ENCODE measurements at regions not wholly inside any gene's neighbourhood (a gene's known extent, or its start where the extent isn't known, plus 50 kb on each side); places are given as distances from the start of the nearest gene placed in this dataset.

GRCh38 chr6:97850458-97851212 is 567.6 kb upstream of the MMS22L start:
- DNase-seq, result no peak
- no peak overlapping the region for H3K27ac ChIP-seq (ENCODE audit: low read length in 2 of 2)
- intact Hi-C loops (cut with micrococcal nuclease), result no loop called here

GRCh38 chr6:97863697-97864096 is 580.7 kb upstream of the MMS22L start:
- H3K4me1 Mint-ChIP-seq, result no peaks in the 10 kb centered on the region
- no peak overlapping the region for H3K27ac Mint-ChIP-seq
- Histone ChIP-seq H3K79me2 (ENCODE audit: control insufficient read depth, insufficient read depth, low read length) (no peaks in the 10 kb centered on the region), H3K4me2 (replicated peaks; ENCODE audit: low read depth, low read length, poor library complexity, severe bottlenecking) (no peak overlapping the region), H3K9me3 (ENCODE audit: control extremely low read depth in 1 of 3, control insufficient read depth in 2 of 3, insufficient read depth in 1 of 3, low read length in 2 of 3) (no peaks in the 10 kb centered on the region), H3K27ac (ENCODE audit: low read length in 2 of 2) (no peak overlapping the region), H4K20me1 (ENCODE audit: control insufficient read depth, insufficient read depth, low read length, poor library complexity, severe bottlenecking) (no peaks in the 10 kb centered on the region), H3K9ac (ENCODE audit: low read length) (no peak overlapping the region), H3K4me3 (ENCODE audit: control extremely low read depth in 1 of 5, extremely low read depth in 1 of 5, insufficient read depth in 1 of 5, low read depth in 2 of 5, low read length in 4 of 5) (no peak overlapping the region), H3K36me3 (replicated peaks in 1 of 2; ENCODE audit: control extremely low read depth in 1 of 2, control insufficient read depth in 1 of 2, extremely low read depth in 1 of 2, insufficient read depth in 2 of 2, low read length in 1 of 2) (no peaks in the 10 kb centered on the region), H3K4me1 (ENCODE audit: control insufficient read depth in 2 of 2, insufficient read depth in 2 of 2, low read length in 2 of 2) (no peaks in the 10 kb centered on the region), H2AFZ (ENCODE audit: insufficient read depth, low read depth, low read length, poor library complexity, severe bottlenecking) (no peak overlapping the region), H3K27me3 (replicated peaks in 1 of 4; ENCODE audit: control extremely low read depth in 1 of 4, control insufficient read depth in 3 of 4, insufficient read depth in 4 of 4, low read length in 3 of 4) (no peaks in the 10 kb centered on the region)
- no peak for TF ChIP-seq EZH2 (IDR thresholded peaks at IDR 0.05; ENCODE audit: borderline replicate concordance, insufficient read depth, low read depth, low read length, poor library complexity, severe bottlenecking)
- TF ChIP-seq CTCF (IDR thresholded peaks at IDR 0.05), result no peak
- H3K9me3 Mint-ChIP-seq (ENCODE audit: insufficient read depth), result no peaks in the 10 kb centered on the region
- intact Hi-C loops (cut with micrococcal nuclease), result no loop called here
- CTCF ChIA-PET, result no interaction called here
- no peak overlapping the region for H3K4me3 Mint-ChIP-seq
- POLR2A ChIA-PET, result no interaction called here
- no peaks in the 10 kb centered on the region for H3K27me3 Mint-ChIP-seq
- ATAC-seq (ENCODE audit: low read depth) (no peak), DNase-seq (no peak)

More at GRCh38 chr6:97850458-97851212, 567.6 kb upstream of the MMS22L start:
- no peak overlapping the region for H3K4me3 ChIP-seq (ENCODE audit: control extremely low read depth in 1 of 5, extremely low read depth in 1 of 5, insufficient read depth in 1 of 5, low read depth in 2 of 5, low read length in 4 of 5)
- H3K4me3 Mint-ChIP-seq, result no peak overlapping the region
- no peaks in the 10 kb centered on the region for H3K27me3 ChIP-seq (replicated peaks in 1 of 4; ENCODE audit: control extremely low read depth in 1 of 4, control insufficient read depth in 3 of 4, insufficient read depth in 4 of 4, low read length in 3 of 4)
- H4K20me1 ChIP-seq (ENCODE audit: control insufficient read depth, insufficient read depth, low read length, poor library complexity, severe bottlenecking), result no peaks in the 10 kb centered on the region
- no peaks in the 10 kb centered on the region for H3K4me1 Mint-ChIP-seq
- no peak overlapping the region for H3K4me2 ChIP-seq (replicated peaks; ENCODE audit: low read depth, low read length, poor library complexity, severe bottlenecking)
- H3K9me3 ChIP-seq (ENCODE audit: control extremely low read depth in 1 of 3, control insufficient read depth in 2 of 3, insufficient read depth in 1 of 3, low read length in 2 of 3), result no peaks in the 10 kb centered on the region
- no peaks in the 10 kb centered on the region for H3K9me3 Mint-ChIP-seq (ENCODE audit: insufficient read depth)
- ChIA-PET CTCF (no interaction called here), POLR2A (no interaction called here)
- no peak for TF ChIP-seq CTCF (IDR thresholded peaks at IDR 0.05)
- TF ChIP-seq EZH2 (IDR thresholded peaks at IDR 0.05; ENCODE audit: borderline replicate concordance, insufficient read depth, low read depth, low read length, poor library complexity, severe bottlenecking), result no peak
- no peak overlapping the region for H2AFZ ChIP-seq (ENCODE audit: insufficient read depth, low read depth, low read length, poor library complexity, severe bottlenecking)
- no peaks in the 10 kb centered on the region for H3K4me1 ChIP-seq (ENCODE audit: control insufficient read depth in 2 of 2, insufficient read depth in 2 of 2, low read length in 2 of 2)
- no peaks in the 10 kb centered on the region for H3K79me2 ChIP-seq (ENCODE audit: control insufficient read depth, insufficient read depth, low read length)
- WGBS (ENCODE audit: insufficient coverage), result 50% methylated on average over 2 of the region's 5 CpGs
- H3K9ac ChIP-seq (ENCODE audit: low read length), result no peak overlapping the region
- no peak overlapping the region for H3K27ac Mint-ChIP-seq
- H3K36me3 ChIP-seq (replicated peaks in 1 of 2; ENCODE audit: control extremely low read depth in 1 of 2, control insufficient read depth in 1 of 2, extremely low read depth in 1 of 2, insufficient read depth in 2 of 2, low read length in 1 of 2), result no peaks in the 10 kb centered on the region
- no peaks in the 10 kb centered on the region for H3K27me3 Mint-ChIP-seq
- no peak for ATAC-seq (ENCODE audit: low read depth)

All from B cell (primary cell).